Sigmoid colon (tissue), 3 donors: ENCODE measurements at regions not wholly inside any gene's neighbourhood (a gene's known extent, or its start where the extent isn't known, plus 50 kb on each side); places are given as distances from the start of the nearest gene placed in this dataset.
"Not testable (repeated sequence)": the region's sequence is repeated elsewhere in the genome, so short reads cannot be mapped to it uniquely, and the experiment has no call there.

ENCODE experiments used
- CTCF ChIP-seq, 4 experiments: fragments of 450-650 bp in 3 of 4; fragments of 200-600 bp in 1 of 4; IDR thresholded peaks; one replicate each; pipeline ENCODE4 v1.5.1; 2016 to 2019; ENCODE audit warnings: antibody characterized with exemption in 4 of 4, mild to moderate bottlenecking in 3 of 4, moderate library complexity in 2 of 4
- POLR2A ChIP-seq, 2 donors: fragments of 450-650 bp; IDR thresholded peaks; one replicate each; pipeline ENCODE4 v1.6.1; 2016; ENCODE audit warnings: antibody characterized with exemption in 2 of 2, mild to moderate bottlenecking in 2 of 2, moderate library complexity in 2 of 2

- not testable (repeated sequence) for TF ChIP-seq CTCF, POLR2A (IDR thresholded peaks at IDR 0.05)
Measured at GRCh38 chr1:181226728-181227127, 138.2 kb downstream of the IER5 start.
